NCI-H748 (cell line): ENCODE measurements at regions not wholly inside any gene's neighbourhood (a gene's known extent, or its start where the extent isn't known, plus 50 kb on each side); places are given as distances from the start of the nearest gene placed in this dataset.
A peak's percentile ranks its signal among the peaks of the same experiment; 100 is the strongest.

Experiments
- DNase-seq: peaks from one replicate; lab custom pipeline; 2025; ENCODE audit not compliant: unreplicated experiment; lab: John Stamatoyannopoulos, UW

- no peak for DNase-seq
These were observed 803.3 kb upstream of the CELF4 start for GRCh38 chr18:38368886-38369285.

- DNase-seq: no peak
These were observed 802.6 kb upstream of the CELF4 start for GRCh38 chr18:38368246-38368645.

DNA sequence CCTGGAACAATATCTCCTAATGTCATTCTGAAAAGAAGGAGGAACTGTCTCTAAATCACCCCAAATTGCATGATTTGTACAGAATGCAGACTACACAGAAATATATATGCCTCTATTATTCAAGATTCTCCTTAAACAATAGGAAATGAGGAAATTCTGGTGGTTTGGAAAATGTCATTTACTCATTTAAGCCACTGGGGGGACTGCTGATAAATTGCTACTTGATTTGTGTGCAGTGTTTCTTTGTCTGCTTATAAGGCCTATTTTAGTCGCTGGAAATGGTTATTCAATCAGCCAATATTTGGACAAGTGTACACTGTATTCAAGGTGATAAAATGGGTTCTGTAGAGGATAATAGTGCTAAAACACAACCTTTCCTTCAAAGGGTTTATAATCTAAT is 801.9 kb upstream of the CELF4 start:
- peak; percentile 54 for DNase-seq

DNA sequence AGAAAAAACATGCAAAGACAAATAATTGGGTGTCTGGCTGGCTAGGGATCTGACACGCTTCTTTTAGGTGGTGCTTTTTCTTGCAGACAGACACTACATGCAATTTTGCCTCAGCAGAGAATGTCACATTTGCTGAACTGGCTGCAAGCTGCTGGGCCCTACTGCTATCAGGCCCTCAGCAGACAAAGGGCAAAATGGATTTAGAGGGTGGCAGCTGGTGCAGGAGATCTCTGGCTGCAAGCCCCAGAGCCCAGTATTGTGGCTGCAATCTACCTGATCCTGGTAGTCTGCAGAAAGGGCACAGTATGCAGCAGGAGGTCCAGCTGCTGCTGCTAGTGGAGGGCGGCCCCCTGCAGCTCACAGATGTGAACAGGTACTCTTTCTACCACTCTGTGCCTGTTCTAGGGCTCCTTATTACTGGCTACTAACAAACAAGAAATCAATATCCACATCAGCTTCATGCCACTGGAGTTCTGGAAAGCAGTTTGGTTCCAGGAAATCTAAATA is 796.7 kb upstream of the CELF4 start:
- peak; percentile 16 for DNase-seq

GRCh38 chr18:38358805-38359657 is 793.4 kb upstream of the CELF4 start:
- DNase-seq: no peak

GRCh38 chr18:38353149-38353548 is 787.6 kb upstream of the CELF4 start:
- no peak for DNase-seq

DNA sequence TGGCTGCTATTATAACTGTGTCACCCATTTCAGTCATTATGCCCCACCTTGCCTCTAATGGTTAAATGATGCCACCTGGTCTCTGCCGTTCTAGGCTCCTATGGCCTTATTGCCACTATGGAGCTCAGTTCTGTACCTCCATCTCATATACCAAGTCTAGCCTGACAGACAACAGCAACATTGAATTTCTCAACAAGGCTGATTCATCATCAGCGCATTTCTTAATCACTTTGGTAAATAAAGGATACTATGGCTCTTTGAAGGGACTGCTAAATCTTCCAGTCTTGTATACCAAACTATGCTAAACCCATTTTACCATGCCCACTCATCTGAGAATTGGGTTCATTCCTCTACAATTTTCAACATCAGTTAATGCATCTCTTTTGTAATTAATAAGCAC is 784.5 kb upstream of the CELF4 start:
- no peak for DNase-seq

- DNase-seq: no peak
These were observed 765.0 kb upstream of the CELF4 start for GRCh38 chr18:38330573-38330972.

DNA sequence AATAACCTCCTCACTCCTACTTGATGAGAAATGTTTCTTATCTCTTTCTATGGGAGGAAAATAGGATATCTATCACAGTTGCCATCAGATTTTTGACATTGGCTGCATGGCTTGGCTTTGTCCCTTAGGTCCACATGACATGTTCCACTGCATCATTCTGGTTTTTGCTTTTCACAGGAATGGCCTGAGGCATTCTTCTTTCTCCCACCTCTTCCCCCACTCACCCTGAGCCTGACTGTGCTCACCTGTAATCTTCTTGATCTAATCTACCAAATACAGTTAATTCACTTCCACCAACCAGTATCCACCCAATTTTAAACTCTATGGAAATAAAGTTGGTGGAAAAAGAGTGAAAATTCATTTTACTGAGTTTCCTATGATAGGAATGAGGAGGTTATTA is 763.5 kb upstream of the CELF4 start:
- DNase-seq: no peak

DNA sequence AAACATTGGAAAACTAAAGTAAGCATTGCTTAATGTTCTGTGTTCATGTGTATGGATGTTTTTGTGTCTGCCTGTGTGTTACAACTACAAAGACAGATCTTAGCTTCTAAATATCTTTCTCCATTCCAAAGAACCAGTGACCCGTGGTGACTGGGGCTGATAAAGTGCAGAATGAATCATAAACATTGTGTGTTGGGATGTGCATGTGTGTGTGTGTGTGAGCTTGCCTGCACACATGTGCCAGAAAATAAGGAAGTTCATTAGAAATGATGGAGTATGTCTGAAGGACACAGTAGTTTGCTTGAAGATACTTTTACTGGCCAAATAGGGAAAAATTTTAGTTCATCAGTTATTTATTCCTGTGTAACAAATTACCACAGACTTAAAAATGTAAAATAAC is 756.6 kb upstream of the CELF4 start:
- no peak for DNase-seq

DNA sequence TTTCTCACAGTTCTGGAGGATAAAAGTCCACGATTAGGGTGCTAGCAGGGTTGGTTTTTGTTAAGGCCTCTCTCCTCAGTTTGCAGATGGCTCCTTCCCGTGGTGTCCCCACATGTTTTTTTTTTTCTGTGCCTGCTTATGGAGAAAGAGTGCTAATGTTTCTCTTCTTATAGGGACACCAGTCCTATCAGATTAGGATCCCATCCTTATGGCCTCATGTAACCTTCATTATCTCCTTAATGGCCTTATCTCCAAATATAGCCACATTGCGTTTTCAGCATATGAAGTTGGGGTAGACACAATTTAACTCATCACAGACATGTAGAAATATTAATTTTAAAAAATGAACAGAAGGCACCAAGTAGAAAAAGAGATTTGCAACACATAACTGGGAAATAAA is 755.7 kb upstream of the CELF4 start:
- DNase-seq: no peak

DNA sequence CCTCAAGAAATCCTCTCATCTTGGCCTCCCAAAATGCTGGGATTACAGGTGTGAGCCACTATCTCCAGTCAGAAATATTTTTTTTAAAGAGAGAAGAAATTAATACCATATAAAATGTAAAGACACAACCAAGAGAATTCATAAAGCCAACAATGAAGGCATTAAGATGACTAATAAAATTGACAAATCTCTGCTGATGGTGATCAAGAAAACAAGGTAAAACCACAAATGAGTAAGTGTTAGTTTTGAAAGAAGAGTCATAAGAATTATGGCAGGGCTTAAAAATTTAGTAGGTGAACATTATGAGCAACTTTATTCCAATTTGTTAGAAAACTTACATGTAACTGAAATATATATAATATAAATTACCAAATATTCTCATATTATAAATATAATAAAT is 752.8 kb upstream of the CELF4 start:
- no peak for DNase-seq

GRCh38 chr18:38313831-38314230 is 748.2 kb upstream of the CELF4 start:
- no peak for DNase-seq

DNA sequence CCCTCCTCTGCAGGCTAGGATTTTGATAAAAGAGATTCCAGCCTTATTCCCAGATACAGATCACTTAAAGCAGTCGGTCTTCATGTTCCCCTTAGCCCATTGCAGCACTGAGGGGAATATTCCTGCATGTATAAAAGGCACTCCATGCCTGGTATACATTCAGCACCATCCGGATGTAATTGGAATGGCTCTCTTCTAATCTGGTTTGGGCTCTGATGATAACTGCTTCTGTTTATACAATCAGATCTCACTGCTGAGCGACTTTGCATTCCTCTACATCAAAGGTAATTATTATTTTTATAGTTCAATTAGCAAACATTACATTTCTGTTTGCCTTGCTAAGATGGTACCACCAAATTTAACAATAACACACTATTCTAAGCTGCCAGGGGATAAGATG is 746.9 kb upstream of the CELF4 start:
- DNase-seq: no peak

DNA sequence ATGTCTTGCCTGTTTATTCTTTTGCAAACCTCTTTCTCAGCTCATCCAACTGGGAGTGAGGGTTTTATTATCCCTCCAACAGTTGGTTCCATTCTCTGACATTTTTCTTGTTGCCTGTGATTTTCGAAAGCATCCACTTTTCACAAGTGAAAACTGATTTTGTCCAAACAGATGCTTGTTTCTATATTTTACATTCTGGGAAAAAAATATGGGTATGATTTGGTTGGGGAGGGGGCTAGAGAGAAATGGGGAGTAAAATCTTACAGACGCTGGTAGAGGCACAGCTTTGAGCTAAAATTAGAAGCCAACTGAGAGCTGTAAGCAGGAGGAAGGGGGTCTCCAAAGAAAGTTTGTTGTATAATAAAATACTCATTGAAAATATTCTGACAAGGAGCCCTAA is 745.3 kb upstream of the CELF4 start:
- DNase-seq: no peak

GRCh38 chr18:38307914-38308313 is 742.3 kb upstream of the CELF4 start:
- DNase-seq: no peak

- DNase-seq: no peak
These were observed 740.4 kb upstream of the CELF4 start for GRCh38 chr18:38305961-38306360.

GRCh38 chr18:38301621-38302020 is 736.0 kb upstream of the CELF4 start:
- DNase-seq: no peak

DNA sequence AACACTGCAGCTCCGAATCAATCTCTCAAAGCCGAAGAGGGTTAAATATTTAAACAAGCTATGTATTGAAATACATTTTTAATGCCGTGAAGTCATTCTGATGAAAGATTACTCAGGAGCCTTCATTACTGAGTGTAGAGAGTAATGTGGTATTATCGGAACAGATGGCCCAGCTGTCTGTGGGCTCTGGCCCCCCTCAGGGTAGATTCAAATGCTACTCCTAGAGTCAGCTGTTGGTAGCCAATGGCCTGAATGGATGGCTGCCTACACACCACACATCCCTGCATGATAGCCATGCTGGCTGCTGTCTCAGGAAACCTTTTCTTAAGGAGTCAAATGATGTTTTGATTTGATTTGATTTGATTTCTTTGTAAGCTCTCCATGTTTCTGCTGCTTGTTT is 732.3 kb upstream of the CELF4 start:
- DNase-seq: no peak

DNA sequence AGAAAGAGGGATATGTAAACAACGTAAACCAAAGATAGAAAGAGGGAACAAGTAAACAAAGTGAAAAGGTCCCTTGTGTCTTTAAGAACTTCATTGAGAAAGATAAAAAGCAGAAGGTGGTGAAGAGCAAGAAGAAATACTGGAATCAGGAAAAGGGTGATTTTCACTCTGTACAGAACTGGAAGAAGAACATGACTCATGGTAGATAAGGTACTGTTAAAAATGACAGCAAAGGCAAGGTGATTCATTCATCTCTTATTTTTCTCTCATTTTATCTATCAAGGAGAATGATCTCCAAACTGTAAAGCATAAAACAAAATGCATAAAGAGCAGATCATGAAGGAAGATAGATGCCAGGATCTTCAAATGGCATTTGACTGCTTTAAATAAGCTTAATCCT is 724.6 kb upstream of the CELF4 start:
- DNase-seq: no peak

DNA sequence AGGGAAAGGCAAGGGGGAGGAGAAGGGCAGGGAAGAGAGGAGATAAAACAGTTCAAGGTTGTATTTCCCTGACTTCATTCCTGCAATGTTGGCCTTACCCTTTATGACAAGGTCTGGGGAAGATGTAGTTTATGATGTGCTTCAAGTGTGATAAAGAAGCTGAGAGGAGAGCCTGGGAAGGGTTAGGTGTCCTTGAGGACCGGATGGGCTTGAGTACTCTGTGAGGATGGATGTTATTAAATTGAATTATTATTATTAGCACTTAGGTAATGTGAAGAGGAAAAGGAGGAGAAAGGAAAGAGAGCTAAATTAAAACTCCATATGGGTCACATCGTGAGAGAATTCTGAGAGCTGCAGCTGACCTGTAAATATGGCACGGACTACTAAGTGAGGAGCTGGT is 719.4 kb upstream of the CELF4 start:
- no peak for DNase-seq

GRCh38 chr18:38263066-38263465 is 697.5 kb upstream of the CELF4 start:
- DNase-seq: no peak

GRCh38 chr18:38262661-38263060 is 697.1 kb upstream of the CELF4 start:
- no peak for DNase-seq
